ENCODE measurements at regions not wholly inside any gene's neighbourhood (a gene's known extent, or its start where the extent isn't known, plus 50 kb on each side); places are given as distances from the start of the nearest gene placed in this dataset.

- no peak for TF ChIP-seq GATA3 (IDR thresholded peaks at IDR 0.05; ENCODE audit: low read depth, low read length)
Measured at GRCh38 chr13:103996733-103997132, 930.5 kb upstream of the SLC10A2 start.

- no peak for TF ChIP-seq GATA3 (IDR thresholded peaks at IDR 0.05; ENCODE audit: low read depth, low read length)
- TF ChIP-seq GATA2 (IDR thresholded peaks at IDR 0.05; ENCODE audit: low read depth, low read length), result no peak
Measured at GRCh38 chr13:103983948-103984347, 917.7 kb upstream of the SLC10A2 start.

- TF ChIP-seq GATA3 (IDR thresholded peaks at IDR 0.05; ENCODE audit: low read depth, low read length), result no peak
- TF ChIP-seq GATA2 (IDR thresholded peaks at IDR 0.05; ENCODE audit: low read depth, low read length), result no peak
Measured at GRCh38 chr13:103976371-103976770, 910.2 kb upstream of the SLC10A2 start.

GRCh38 chr13:103973740-103974139, 907.5 kb upstream of the SLC10A2 start:
- no peak for TF ChIP-seq GATA2 (IDR thresholded peaks at IDR 0.05; ENCODE audit: low read depth, low read length)

- no peak for TF ChIP-seq GATA3 (IDR thresholded peaks at IDR 0.05; ENCODE audit: low read depth, low read length)
- no peak for TF ChIP-seq GATA2 (IDR thresholded peaks at IDR 0.05; ENCODE audit: low read depth, low read length)
Measured at GRCh38 chr13:103969520-103970050, 903.4 kb upstream of the SLC10A2 start.

- TF ChIP-seq GATA2 (IDR thresholded peaks at IDR 0.05; ENCODE audit: low read depth, low read length), result no peak
- no peak for TF ChIP-seq GATA3 (IDR thresholded peaks at IDR 0.05; ENCODE audit: low read depth, low read length)
Measured at GRCh38 chr13:103965506-103966243, 899.5 kb upstream of the SLC10A2 start.

GRCh38 chr13:103961784-103962183, 895.6 kb upstream of the SLC10A2 start:
- TF ChIP-seq GATA2 (IDR thresholded peaks at IDR 0.05; ENCODE audit: low read depth, low read length), result no peak
- TF ChIP-seq GATA3 (IDR thresholded peaks at IDR 0.05; ENCODE audit: low read depth, low read length), result no peak

GRCh38 chr13:103961129-103961528, 894.9 kb upstream of the SLC10A2 start:
- TF ChIP-seq GATA3 (IDR thresholded peaks at IDR 0.05; ENCODE audit: low read depth, low read length) (no peak), GATA2 (IDR thresholded peaks at IDR 0.05; ENCODE audit: low read depth, low read length) (no peak)

- TF ChIP-seq GATA2 (IDR thresholded peaks at IDR 0.05; ENCODE audit: low read depth, low read length), result no peak
- no peak for TF ChIP-seq GATA3 (IDR thresholded peaks at IDR 0.05; ENCODE audit: low read depth, low read length)
Measured at GRCh38 chr13:103960001-103960400, 893.8 kb upstream of the SLC10A2 start.

- TF ChIP-seq GATA2 (IDR thresholded peaks at IDR 0.05; ENCODE audit: low read depth, low read length) (no peak), GATA3 (IDR thresholded peaks at IDR 0.05; ENCODE audit: low read depth, low read length) (no peak)
Measured at GRCh38 chr13:103958691-103959090, 892.5 kb upstream of the SLC10A2 start.

GRCh38 chr13:103957939-103958338, 891.7 kb upstream of the SLC10A2 start:
- TF ChIP-seq GATA2 (IDR thresholded peaks at IDR 0.05; ENCODE audit: low read depth, low read length) (no peak), GATA3 (IDR thresholded peaks at IDR 0.05; ENCODE audit: low read depth, low read length) (no peak)

- TF ChIP-seq GATA2 (IDR thresholded peaks at IDR 0.05; ENCODE audit: low read depth, low read length) (no peak), GATA3 (IDR thresholded peaks at IDR 0.05; ENCODE audit: low read depth, low read length) (no peak)
Measured at GRCh38 chr13:103953859-103954258, 887.6 kb upstream of the SLC10A2 start.

GRCh38 chr13:103952183-103952582, 886.0 kb upstream of the SLC10A2 start:
- TF ChIP-seq GATA2 (IDR thresholded peaks at IDR 0.05; ENCODE audit: low read depth, low read length) (no peak), GATA3 (IDR thresholded peaks at IDR 0.05; ENCODE audit: low read depth, low read length) (no peak)

GRCh38 chr13:103948426-103948825, 882.2 kb upstream of the SLC10A2 start:
- TF ChIP-seq GATA3 (IDR thresholded peaks at IDR 0.05; ENCODE audit: low read depth, low read length), result no peak
- TF ChIP-seq GATA2 (IDR thresholded peaks at IDR 0.05; ENCODE audit: low read depth, low read length), result no peak

GRCh38 chr13:103945836-103946235, 879.6 kb upstream of the SLC10A2 start:
- TF ChIP-seq GATA2 (IDR thresholded peaks at IDR 0.05; ENCODE audit: low read depth, low read length) (no peak), GATA3 (IDR thresholded peaks at IDR 0.05; ENCODE audit: low read depth, low read length) (no peak)

Measured in SH-SY5Y (cell line).